Esophagus squamous epithelium (tissue), 4 donors: ENCODE measurements at regions not wholly inside any gene's neighbourhood (a gene's known extent, or its start where the extent isn't known, plus 50 kb on each side); places are given as distances from the start of the nearest gene placed in this dataset.

Experiments used
- POLR2A ChIP-seq, 4 donors: fragments of 450-650 bp; IDR thresholded peaks; one replicate each; pipeline ENCODE4 v1.6.1; 2017; ENCODE audit warnings: antibody characterized with exemption in 4 of 4, mild to moderate bottlenecking in 4 of 4, moderate library complexity in 3 of 4
- TF ChIP-seq, protein P1 (sequence below), 6 experiments: fragments of 450-650 bp in 4 of 6; fragments of 200-600 bp in 2 of 6; sonication (generic) in 2 of 6; IDR thresholded peaks; one replicate each; pipeline ENCODE4 v1.5.1; 2016 to 2019; ENCODE audit warnings: antibody characterized with exemption in 6 of 6, mild to moderate bottlenecking in 4 of 6, moderate library complexity in 4 of 6

DNA sequence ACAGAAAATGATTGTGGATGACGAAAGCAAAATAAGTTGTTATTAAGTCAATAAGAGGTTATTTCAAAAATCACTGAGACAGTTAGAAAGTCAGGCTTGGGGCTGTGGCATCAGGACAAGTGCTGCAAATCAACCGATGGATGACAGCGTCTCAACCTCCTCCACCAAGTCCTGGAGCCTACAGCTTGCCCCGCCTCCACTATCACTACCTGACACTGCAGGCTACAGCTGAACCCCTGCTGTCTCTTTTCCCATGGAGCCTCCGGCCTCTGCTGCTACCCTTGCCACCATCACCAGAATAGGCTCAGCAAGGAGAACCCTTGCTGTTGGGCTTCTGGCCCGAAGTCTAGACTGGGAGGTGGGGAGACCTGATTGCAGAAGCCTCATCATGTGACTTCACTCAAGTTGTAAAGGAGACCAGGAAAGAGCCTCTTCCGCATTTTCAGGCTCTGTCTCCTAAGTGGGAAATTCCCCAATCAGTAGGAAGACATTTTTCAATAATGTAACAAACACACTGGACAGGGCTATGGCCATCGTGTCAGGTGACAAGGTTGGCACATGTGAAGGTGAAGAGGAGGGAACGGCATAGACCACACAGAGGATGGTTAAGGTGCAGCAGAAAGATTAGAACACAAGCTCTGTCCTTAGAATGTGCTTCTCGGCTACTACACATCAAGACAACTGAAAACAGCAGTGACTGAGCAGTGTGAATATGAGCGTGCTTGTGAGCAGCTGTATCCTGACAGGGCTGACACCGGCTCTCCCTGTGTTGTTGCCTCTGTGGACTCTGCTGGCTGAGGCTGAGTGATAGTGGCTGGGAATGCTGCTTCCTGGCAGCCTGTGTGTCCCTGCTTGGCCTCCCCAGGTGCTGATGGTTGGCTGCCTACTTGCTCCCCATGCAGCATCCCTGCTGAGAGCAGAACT is 660.7 kb downstream of the PTPRU start:
- TF ChIP-seq, protein P1, sequence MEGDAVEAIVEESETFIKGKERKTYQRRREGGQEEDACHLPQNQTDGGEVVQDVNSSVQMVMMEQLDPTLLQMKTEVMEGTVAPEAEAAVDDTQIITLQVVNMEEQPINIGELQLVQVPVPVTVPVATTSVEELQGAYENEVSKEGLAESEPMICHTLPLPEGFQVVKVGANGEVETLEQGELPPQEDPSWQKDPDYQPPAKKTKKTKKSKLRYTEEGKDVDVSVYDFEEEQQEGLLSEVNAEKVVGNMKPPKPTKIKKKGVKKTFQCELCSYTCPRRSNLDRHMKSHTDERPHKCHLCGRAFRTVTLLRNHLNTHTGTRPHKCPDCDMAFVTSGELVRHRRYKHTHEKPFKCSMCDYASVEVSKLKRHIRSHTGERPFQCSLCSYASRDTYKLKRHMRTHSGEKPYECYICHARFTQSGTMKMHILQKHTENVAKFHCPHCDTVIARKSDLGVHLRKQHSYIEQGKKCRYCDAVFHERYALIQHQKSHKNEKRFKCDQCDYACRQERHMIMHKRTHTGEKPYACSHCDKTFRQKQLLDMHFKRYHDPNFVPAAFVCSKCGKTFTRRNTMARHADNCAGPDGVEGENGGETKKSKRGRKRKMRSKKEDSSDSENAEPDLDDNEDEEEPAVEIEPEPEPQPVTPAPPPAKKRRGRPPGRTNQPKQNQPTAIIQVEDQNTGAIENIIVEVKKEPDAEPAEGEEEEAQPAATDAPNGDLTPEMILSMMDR (IDR thresholded peaks at IDR 0.05): no peak
- no peak for TF ChIP-seq POLR2A (IDR thresholded peaks at IDR 0.05)
